CD4-positive, alpha-beta T cell treated with Interleukin-12 subunit alpha and Interleukin-12 subunit beta, for 1 hour (primary cell): ENCODE measurements at regions not wholly inside any gene's neighbourhood (a gene's known extent, or its start where the extent isn't known, plus 50 kb on each side); places are given as distances from the start of the nearest gene placed in this dataset.
"Not testable (repeated sequence)": the region's sequence is repeated elsewhere in the genome, so short reads cannot be mapped to it uniquely, and the experiment has no call there.

Experiments
- DNase-seq: peaks from one replicate; pipeline ENCODE4 v3.0.0-alpha.2; 2020

- DNase-seq: no peak
Measured at GRCh38 chr1:43108080-43108479, 64.0 kb downstream of the EBNA1BP2 start.

- no peak for DNase-seq
Measured at GRCh38 chr1:43107664-43108063, 64.4 kb downstream of the EBNA1BP2 start.

- no peak for DNase-seq
Measured at GRCh38 chr1:43104027-43104763, 67.9 kb downstream of the EBNA1BP2 start.

- DNase-seq: no peak
Measured at GRCh38 chr1:43101061-43101460, 71.0 kb downstream of the EBNA1BP2 start.

GRCh38 chr1:43098200-43098599, 73.9 kb downstream of the EBNA1BP2 start:
- no peak for DNase-seq

GRCh38 chr1:43096528-43096927, 75.6 kb downstream of the EBNA1BP2 start:
- DNase-seq: not testable (repeated sequence)

GRCh38 chr1:43090812-43091211, 81.3 kb downstream of the EBNA1BP2 start:
- not testable (repeated sequence) for DNase-seq

- not testable (repeated sequence) for DNase-seq
Measured at GRCh38 chr1:43090157-43090556, 81.9 kb downstream of the EBNA1BP2 start.

- no peak for DNase-seq
Measured at GRCh38 chr1:43083375-43083891, 88.7 kb downstream of the EBNA1BP2 start.

- DNase-seq: no peak
Measured at GRCh38 chr1:43082740-43083139, 89.3 kb downstream of the EBNA1BP2 start.

GRCh38 chr1:43077273-43077672, 94.8 kb downstream of the EBNA1BP2 start:
- no peak for DNase-seq

GRCh38 chr1:43074709-43075108, 97.4 kb downstream of the EBNA1BP2 start:
- DNase-seq: no peak

- DNase-seq: no peak
Measured at GRCh38 chr1:43074244-43074643, 97.8 kb downstream of the EBNA1BP2 start.

GRCh38 chr1:43073490-43074230, 98.4 kb downstream of the EBNA1BP2 start:
- DNase-seq: peak; percentile 79

GRCh38 chr1:43072314-43072713, 99.8 kb downstream of the EBNA1BP2 start:
- no peak for DNase-seq

- no peak for DNase-seq
Measured at GRCh38 chr1:43071241-43071640, 100.8 kb downstream of the EBNA1BP2 start.

- no peak for DNase-seq
Measured at GRCh38 chr1:43069461-43070050, 102.5 kb downstream of the EBNA1BP2 start.

- no peak for DNase-seq
Measured at GRCh38 chr1:43068911-43069310, 103.2 kb downstream of the EBNA1BP2 start.

GRCh38 chr1:43067977-43068751, 103.9 kb downstream of the EBNA1BP2 start:
- peak; percentile 23 for DNase-seq

GRCh38 chr1:43067233-43067745, 104.8 kb downstream of the EBNA1BP2 start:
- DNase-seq: no peak

GRCh38 chr1:43066578-43066977, 105.5 kb downstream of the EBNA1BP2 start:
- no peak for DNase-seq

GRCh38 chr1:43065616-43066399, 106.3 kb downstream of the EBNA1BP2 start:
- no peak for DNase-seq
